Skin of body (tissue), 1 donor: ENCODE measurements at regions not wholly inside any gene's neighbourhood (a gene's known extent, or its start where the extent isn't known, plus 50 kb on each side); places are given as distances from the start of the nearest gene placed in this dataset.

Experiments
- DNase-seq: peaks from one replicate; lab custom pipeline; 2025; lab: John Stamatoyannopoulos, UW

DNA sequence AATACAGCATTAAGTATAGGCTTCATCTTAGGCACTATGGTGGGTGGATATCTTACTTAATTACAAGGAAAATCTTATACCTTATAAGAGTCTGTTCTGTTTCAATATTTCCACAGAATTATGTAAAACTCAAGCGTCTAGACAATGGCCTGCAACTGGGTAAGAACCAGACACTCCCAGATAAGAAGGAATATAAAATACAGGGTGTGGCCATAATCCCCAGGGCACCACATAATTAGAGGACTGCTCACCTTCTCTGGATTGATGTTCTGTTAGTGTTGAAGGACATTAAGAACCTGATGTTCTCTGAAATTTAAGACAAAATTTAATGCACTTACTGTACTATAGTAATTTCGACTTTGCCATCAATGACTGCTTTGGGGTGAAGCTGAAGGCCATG is 198.2 kb upstream of the ARSJ start:
- DNase-seq = no peak

DNA sequence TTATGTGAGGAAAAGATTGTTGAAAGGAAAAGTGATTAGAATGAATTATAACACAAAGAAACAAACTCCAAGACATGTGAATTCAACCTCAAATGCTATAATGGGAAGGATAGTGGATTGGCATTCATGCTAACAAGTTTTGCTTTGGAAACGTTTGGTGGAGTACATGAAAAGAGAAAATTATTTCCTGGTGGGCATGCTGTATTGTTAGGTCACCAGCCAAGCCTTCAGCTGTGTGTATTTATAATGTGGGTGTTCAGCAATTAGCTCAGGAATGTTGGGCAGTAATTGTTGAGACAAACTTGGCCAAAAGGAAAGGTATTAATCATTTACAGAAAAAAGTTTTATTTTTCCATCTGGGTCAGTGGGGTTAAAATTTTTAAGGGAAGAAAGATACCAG is 198.9 kb upstream of the ARSJ start:
- DNase-seq = no peak

DNA sequence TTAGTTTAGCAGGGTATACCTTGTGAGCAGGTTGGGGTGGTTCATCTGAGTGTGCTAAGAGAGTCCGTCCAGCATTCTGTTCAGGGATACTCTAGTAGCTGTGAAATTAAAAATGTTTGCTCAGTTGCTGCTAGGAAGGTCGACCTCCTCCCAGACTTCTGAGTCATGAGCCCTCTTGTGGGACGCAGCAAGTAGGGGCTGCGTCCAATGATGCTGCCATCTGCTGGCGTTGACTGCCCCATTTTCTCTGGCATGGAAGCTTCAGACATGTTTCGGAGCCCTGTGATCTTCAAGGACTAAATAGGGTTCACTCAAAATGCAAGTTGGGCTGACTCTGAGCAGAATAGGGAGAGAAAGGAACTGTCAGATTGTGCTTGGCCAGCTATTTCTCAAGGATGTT is 201.0 kb upstream of the ARSJ start:
- no peak for DNase-seq

DNA sequence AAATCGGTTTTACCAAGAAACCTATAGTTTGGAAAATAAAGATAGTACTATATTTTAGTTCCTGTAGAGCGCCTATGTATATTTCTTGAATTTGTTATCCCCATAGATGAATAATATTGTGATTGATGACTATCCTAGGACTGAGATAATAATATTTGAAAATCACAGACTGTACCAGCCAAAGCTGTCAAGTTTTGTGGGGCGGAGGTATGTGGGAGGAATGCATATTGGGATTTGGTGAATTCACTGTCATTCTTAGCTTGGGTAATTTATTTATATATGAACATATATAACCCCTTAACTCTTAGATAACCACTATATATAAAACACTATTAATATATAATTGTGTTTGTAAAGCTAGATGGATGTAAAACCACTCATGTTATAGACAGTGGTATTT is 205.5 kb upstream of the ARSJ start:
- DNase-seq = no peak

DNA sequence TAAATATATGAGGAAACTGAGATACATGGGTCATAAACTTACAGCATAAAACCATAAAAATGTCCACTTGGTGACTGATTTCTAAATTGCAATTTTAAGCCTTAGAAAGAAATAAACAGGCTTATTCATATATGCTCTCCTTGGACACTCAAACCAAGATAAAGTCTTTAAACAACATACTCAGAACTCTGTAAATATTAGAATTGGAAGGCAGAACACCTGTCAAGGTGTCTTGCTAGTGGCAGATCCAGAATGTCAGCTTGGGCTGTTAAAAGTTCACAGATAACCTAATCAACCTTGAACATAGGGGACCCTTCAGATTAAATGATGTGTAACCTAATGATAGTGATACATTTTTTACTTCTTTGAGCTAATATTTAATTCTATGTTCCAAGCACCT is 208.1 kb upstream of the ARSJ start:
- DNase-seq = no peak

DNA sequence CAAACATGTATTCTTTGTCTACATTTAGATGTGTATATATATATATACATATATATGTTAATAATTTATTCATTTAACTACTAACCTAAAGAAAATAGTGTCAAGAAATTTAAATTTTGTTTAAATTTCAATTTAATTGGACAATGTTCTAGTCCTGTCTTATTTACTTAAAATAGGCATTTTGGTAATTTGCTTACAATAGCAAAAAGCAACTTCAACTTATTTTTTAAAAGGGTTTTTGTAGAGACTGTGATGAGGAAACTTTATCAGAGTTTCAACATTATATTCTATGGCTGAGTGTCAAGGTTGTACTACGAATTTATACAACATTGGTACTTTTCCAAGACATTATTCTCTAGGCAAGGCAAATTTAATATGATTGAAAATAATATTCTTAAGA is 212.0 kb upstream of the ARSJ start:
- DNase-seq = no peak

DNA sequence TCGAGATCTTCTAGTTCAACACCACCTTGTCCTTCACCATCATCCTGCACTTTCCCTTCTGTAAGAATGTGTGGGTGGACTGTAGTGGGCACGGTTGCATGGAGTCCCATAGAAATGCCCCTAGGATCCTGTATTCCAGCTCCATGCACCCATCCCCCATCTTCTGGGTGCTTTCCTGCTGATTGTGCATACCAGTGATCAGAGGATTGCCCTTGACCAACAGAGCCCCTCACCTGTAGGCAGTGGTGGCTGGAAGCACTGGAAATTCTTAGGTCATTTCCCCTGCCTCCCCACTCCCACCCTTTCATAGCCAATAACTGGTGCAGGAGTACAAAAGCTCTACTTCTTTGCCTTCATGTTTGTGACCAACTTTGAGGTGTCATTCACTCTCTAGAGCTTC is 213.4 kb upstream of the ARSJ start:
- no peak for DNase-seq

DNA sequence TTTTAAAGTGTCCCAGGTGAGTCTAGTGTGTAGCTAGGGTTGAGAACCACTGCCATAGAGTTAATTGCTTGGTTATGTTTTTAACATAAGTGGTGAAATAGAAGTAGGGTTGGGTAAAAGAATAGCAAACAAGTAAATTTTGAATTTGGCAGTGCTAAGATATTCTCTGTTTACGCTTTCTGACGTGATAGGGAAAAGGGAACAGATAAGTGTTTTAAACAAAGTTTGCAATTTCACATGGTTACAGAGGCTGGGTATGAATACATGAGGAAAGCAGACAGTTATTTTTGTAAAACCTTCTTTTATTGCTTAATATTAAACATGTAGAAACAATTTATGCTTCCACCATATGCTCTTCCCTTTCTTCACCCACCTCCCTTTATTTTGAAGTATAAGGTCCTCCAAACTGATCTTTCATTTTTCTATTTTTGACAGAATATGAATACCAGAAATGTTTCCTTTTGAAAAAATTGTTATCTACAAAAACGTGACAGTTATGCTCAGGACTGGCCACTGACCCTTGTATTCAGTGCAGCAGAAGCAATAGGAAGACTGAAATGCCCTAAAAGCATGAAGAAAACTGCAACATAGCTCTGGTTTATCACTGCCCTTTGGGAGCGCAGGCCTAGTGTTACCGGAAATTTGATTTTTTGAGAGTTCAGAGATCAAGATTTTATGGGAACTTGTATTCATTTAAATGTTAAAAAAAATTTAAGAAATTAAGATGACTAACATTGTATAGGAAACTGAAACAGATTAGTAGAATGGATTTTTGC is 214.4 kb upstream of the ARSJ start:
- DNase-seq = no peak

DNA sequence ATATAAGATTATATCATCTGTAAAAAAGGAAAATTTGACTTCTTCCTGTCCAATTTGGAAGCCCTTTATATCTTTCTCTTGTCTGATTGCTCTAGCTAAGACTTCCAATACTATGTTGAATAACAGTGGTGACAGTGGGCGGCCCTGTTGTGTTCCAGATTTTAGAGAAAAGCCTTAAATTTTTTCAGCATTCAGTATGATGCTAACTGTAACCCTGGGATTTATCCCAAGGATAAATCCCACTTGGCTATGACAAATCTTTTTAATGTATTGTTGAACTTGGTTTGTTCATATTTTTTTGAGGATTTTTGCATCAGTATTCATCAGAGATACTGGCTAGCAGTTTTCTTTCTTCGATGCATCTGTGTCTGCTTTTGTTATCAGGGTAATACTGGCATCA is 217.2 kb upstream of the ARSJ start:
- no peak for DNase-seq

DNA sequence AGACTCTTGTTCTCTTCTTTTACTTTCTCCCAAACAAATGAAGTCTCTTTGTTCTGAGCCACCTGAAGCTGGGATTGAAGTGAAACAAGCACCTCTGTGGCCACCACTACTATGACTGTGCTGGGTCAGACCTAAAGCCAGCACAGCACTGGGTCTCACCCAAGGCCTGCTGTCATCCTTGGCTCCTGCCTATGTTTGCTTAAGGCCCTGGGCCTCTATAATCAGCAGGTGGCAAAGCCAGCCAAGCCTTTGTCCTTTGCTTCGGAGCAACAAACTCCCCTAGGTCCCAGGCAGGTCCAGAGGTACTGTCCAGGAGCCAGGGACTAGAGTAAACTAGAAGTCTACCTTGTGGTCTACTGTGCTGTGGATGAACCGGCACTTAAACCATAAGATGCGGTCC is 220.6 kb upstream of the ARSJ start:
- DNase-seq = no peak

DNA sequence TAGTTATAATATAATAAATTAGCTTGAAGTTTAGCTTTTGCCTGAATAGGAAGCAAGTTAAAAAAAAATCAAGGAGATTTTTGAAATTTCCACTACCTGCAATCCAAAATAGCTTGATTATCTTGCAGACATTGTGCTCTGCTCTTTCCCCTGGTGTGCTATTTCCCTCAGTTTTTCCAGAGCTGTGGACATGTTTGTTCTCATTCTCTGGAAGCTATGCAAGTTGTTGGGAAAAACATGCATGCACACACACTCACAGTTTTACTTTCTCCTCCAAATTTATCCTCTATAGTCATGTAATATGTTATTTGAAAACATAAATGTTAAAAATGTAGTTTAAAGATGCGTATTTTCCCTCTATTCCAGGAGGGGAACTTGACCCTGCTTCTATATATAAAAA is 225.8 kb upstream of the ARSJ start:
- DNase-seq = no peak

DNA sequence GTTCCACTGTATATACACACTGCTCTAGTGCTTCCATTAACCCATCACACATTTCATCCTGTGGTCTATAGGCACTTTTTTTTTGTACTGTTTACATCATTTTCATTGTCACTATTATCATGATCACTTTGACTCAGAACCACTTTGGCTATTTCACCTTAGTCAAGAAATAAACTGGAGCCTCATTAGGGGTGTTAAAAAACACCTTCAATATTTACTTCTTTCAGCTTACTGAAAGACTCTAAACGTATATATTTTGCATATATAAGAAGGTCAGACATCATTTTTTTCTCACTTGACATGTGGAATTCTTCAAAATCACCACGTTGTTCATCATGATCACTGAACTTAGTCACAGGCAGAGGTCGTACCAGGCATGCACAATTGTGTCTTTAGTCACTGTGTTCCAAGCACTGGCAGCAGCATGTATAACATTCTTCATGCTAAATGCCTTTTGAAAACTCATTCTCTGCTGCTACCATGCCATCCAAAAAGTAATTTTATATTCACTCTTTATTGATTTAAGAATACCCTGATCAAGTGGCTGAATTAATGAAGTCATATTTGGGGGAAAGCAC is 229.2 kb upstream of the ARSJ start:
- DNase-seq = no peak

DNA sequence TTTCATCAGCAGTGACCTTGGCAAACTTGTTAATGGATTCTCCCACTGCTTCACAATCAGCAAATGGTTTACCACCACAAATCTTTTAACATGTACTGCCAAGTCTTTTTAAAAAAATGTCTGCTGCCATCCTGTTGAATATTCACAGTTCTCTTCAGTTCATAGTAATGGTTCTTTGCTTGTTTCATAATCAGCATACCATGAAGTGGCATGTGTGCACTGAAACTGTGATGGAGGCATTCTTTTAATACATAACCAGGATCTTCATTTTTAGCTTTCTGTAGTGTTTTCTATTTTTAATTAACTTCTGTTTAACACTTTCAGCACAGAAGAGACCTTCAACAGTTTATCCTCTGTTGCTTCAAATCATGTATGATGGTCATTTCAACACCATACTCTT is 230.1 kb upstream of the ARSJ start:
- no peak for DNase-seq

DNA sequence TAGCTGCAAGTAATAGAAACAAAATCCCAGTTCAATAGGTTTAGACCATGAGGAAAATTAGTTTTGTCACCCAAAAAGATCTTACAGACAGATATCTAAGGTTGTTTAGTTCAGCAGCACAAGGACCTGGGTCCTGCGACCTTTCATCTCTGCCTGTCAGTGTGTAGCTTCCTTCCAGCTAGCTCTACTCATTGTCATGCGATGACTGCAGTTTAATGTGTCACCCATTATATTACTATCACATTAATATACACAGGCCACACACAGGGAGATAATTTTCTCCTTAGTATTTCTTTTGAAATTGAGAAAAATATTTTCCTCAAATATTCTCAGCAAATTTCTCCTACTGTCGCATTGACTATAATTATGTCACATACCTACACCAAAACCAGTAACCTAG is 232.1 kb upstream of the ARSJ start:
- DNase-seq = no peak

DNA sequence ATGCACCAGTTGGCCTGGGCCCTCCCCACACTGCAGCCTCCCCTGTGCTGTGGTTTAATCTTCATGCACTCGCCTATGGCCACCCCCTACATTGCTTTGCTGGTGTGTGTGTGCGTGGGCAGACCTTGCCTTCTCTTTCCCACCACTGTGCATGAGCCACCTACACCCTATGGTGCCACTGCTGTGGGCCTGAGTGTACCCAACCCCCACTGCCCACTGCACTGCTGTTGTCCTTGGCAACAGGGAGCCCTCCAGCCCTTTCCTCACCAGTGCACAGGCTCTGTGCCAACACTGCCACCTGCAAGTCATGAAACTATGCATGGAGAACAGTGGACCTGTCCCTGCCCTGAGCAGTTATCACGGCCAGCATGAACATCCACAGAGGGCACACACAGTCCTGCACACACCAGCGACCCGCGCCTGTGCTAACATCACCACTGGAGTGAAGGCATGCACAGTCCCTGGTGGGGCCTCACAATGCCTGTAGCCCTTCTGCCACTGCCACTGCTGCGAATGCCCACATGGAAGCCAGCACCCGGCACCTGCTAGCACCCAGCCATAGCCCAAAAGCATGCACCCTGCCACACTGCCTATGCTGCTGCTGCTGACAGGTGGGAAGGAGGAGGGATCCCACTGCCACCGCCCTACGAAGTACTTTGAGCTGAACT is 237.8 kb upstream of the ARSJ start:
- no peak for DNase-seq

DNA sequence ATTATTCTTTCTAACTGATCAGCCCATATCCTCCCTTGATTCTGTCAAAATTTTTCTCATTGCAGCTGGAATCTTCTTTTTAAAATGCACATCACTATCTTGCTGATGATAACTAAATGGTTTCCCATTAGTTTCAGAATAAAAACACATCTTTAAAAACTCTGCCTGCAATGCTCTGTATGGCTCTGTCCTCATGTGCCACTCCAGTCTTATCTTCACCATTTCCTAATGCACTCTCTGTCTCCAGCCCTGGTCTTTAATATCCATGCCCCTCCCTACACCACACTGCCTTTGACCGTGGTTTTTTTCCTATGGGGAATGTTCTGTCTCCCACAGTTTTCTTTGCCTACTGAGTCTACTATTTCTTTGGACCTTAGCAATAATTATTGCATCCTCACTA is 244.1 kb upstream of the ARSJ start:
- DNase-seq = no peak

DNA sequence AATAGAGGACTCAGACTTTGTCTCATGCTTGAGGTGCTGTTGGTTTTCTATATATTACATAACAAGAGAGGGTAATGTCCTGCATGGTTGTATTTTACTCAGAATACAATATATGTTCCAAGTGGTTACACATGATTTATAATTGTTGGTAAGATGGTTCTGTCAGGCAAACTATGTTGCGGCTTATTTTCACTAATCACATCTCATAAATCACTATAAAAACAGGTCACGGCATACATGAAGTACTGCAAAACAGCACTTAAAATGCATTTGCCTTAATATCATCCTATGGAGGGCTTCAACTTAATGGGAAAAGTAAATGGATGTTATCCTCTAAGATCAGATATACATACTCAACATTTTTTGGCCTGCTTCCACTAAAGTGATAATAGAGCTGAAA is 246.0 kb upstream of the ARSJ start:
- no peak for DNase-seq

DNA sequence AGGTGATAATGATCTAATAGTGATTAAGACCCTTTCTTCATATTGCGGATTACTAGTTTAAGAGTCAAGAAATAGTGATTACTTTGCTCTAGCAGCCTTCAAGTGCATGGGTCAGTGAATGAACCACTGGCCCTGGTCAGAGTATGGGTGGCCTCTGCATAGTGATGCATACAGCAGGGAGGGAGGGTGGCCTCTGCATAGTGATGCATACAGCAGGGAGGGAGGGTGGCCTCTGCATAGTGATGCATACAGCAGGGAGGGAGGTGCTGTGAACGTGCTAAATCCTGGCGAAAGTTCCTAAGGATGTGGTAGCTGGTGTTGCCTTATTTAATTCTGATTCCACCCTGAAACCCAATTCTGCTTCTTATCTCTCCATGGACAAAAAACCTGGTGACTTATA is 246.7 kb upstream of the ARSJ start:
- no peak for DNase-seq

DNA sequence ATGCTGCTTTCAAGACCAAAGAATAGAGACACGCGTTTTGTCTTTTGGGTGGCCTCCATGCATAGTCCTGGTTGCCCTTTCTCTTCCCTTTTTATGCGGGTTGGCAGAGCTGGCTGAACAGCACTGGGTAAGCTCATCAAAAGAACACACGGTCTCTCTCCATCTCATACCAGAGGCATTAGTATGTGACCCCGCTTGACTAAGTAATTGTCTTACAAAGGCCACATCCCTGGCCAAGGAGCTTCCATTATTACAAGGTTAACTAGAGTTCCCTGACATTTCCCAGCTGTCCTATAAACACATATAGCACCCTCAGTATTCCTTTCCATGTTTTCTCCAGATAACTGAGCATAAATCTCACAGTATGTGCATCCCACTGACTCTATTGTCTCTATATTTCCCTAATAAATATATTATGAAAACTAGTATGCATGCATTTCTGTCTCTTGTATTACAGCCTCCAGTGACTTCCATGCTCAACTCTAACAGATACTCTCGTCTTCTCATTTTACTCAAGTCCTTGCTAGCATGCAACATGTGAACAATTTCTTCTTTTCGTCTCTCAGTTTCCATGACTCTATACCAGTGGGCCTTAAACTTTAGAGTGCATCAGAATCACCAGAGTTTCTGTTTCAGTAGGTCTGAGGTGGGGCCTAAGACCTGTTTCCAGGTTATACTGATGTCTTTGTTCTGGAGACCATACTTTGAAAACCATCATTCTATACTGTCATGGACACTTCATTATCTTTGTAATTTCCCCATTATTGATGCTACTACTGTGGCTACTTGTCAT is 247.7 kb upstream of the ARSJ start:
- DNase-seq = no peak

DNA sequence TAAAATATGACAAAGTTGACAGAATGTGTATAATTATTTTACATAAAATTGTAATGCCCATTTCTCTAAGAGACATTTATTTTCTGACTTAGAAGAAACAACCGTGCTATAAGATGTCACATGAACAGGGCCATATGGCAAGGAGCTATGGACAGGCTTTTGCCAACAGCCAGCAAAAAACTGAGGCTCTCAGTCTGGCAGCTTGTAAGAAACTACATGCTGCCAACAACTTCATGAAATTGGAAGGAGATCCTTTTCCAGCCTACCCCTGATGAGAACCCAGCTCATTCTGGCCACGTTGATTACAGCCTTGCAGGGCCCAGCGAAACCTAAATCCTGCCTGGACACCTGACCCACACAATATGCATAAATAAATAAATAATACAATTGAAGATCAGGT is 250.3 kb upstream of the ARSJ start:
- DNase-seq = no peak

DNA sequence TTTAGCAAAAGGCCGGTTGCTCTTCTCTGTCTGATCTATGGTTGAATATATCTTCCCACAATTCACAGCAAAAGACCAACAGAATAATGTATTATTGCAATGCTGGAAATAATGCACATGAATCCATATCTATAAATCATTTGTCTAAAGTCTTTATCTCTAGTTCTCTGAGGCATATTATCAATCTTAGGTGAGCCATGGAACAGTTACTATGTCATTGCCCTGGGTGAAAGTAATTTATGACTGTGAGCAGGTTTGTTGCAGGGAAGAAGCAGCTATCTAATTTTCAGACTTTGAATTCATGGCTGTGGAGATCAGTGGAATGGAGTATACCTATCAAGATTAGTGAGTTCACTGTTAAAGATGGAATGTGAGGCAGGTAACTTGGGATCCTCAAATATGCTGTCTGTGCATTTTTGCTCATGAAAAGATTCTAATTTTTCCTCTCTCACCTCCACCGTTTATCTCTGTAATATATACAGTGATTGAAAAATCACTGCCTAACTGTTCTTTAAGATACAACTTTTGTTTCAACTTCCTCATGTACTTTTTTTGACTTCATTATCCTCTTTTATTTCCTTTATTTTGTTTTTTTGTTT is 256.8 kb upstream of the ARSJ start:
- no peak for DNase-seq

DNA sequence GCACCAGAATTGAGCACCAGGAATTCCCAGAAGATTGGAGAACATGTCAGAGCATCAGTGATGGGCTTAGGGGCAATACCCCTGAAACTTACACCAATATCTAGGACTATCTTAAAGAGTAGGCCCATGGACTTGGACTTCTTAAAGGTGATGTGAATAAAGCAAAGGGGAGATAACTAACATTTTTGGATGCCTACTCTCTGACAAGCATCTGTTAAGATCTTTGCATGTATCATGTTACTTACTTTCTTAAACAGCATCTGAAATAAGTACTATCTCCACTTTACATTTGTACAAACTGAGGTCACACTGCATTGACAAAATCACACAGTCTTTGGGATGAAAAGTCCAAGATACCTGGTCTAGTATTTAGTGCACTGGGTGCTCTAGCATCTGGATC is 258.6 kb upstream of the ARSJ start:
- no peak for DNase-seq
